ENCODE measurements at regions not wholly inside any gene's neighbourhood (a gene's known extent, or its start where the extent isn't known, plus 50 kb on each side); places are given as distances from the start of the nearest gene placed in this dataset.

- no peaks in the 10 kb centered on the region for H3K27me3 ChIP-seq
- H3K36me3 ChIP-seq: no peaks in the 10 kb centered on the region
- DNase-seq (ENCODE audit: low spot score in 2 of 2): no peak
- TF ChIP-seq, protein P1, sequence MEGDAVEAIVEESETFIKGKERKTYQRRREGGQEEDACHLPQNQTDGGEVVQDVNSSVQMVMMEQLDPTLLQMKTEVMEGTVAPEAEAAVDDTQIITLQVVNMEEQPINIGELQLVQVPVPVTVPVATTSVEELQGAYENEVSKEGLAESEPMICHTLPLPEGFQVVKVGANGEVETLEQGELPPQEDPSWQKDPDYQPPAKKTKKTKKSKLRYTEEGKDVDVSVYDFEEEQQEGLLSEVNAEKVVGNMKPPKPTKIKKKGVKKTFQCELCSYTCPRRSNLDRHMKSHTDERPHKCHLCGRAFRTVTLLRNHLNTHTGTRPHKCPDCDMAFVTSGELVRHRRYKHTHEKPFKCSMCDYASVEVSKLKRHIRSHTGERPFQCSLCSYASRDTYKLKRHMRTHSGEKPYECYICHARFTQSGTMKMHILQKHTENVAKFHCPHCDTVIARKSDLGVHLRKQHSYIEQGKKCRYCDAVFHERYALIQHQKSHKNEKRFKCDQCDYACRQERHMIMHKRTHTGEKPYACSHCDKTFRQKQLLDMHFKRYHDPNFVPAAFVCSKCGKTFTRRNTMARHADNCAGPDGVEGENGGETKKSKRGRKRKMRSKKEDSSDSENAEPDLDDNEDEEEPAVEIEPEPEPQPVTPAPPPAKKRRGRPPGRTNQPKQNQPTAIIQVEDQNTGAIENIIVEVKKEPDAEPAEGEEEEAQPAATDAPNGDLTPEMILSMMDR (IDR thresholded peaks at IDR 0.05): peak; percentile 29 to 53 (median 34)
- H3K27ac ChIP-seq: no peak overlapping the region
- H3K4me3 ChIP-seq: no peak overlapping the region
- H3K9me3 ChIP-seq: no peaks in the 10 kb centered on the region
- peaks cover 6 to 15% of the 10 kb centered on the region in 2 donors for H3K4me1 ChIP-seq
- intact Hi-C loops (cut with DNase I): no loop called here
These were observed 585.4 kb downstream of the SOX6 start for GRCh38 chr11:15770798-15771414.

DNA sequence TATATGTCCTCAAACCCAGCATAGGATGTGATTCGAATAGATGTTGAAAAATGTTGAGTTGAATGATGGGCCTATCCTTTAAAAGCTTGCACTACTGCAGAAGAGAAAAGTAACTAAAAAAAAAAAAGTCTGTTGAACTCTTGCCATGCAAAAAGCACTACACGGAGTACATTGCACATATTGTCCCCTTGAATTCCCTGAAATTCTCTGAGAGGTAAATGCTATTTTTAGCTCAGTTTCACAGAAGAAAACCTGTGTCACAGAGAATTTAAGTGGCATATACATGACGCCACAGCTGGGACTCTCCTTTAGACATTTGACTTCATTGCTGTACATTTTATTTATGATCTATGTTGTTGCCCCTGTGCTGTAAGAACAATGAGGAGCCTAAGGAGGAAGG is 583.8 kb downstream of the SOX6 start:
- TF ChIP-seq, protein P1 (IDR thresholded peaks at IDR 0.05): no peak
- DNase-seq (ENCODE audit: low spot score in 2 of 2): no peak
- H3K9me3 ChIP-seq: no peaks in the 10 kb centered on the region
- peaks cover 6 to 15% of the 10 kb centered on the region in 2 donors for H3K4me1 ChIP-seq
- no peaks in the 10 kb centered on the region for H3K36me3 ChIP-seq
- no peaks in the 10 kb centered on the region for H3K27me3 ChIP-seq
- intact Hi-C loops (cut with DNase I): no loop called here
- no peak overlapping the region for H3K27ac ChIP-seq
- no peak overlapping the region for H3K4me3 ChIP-seq

- Histone ChIP-seq H3K36me3 (no peaks in the 10 kb centered on the region), H3K4me3 (no peak overlapping the region), H3K27me3 (no peaks in the 10 kb centered on the region), H3K27ac (no peak overlapping the region), H3K4me1 (peaks cover 6 to 15% of the 10 kb centered on the region in 2 donors), H3K9me3 (no peaks in the 10 kb centered on the region)
- TF ChIP-seq, protein P1 (IDR thresholded peaks at IDR 0.05): no peak
- no peak for DNase-seq (ENCODE audit: low spot score in 2 of 2)
- intact Hi-C loops (cut with DNase I): no loop called here
These were observed 583.4 kb downstream of the SOX6 start for GRCh38 chr11:15772981-15773380.

DNA sequence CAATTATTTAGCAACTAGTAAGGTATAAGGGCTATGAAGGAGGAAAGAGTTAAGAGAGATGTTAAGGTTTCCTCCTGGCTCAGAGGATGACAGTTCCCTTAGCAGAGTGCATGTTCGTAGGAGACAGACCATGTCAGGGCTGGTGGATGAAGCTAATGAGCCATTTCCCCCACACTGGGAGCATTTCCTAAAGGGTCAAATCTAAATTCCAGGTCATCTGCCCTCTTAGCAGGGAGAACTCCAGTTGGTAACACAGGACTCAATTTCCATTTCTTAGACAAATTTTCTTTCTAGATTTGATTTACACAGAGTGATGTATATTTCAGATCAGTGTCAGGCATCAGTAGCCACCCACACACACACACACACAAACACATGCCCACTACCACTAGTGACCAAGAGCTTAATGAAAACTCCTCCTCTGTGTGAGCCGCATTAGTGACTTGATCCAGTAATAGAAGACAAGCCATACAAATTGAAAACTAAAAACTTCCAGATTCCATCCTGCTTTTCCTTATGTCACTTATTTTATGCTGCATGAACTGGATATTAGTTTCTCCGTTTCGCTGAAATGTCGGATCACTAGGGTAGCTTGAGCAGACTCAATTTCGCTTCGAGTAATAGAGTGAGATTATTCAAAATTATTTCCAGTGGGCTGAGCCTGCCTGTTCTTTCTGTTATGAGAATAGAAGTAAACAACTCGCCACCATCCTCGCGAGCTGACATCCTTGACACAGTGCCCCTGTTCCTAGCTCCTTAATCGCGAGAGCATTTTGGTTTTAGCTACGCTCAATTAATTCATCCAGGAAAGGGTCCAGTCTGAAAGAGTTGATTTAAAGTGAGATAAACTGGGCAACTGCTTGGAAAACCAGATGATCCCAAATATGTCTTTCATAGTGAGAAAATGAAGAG is 582.6 kb downstream of the SOX6 start:
- Histone ChIP-seq H3K36me3 (no peaks in the 10 kb centered on the region), H3K9me3 (no peaks in the 10 kb centered on the region), H3K27ac (no peak overlapping the region), H3K4me3 (no peak overlapping the region), H3K4me1 (peaks cover 6 to 15% of the 10 kb centered on the region in 2 donors), H3K27me3 (no peaks in the 10 kb centered on the region)
- DNase-seq (ENCODE audit: low spot score in 2 of 2): no peak
- intact Hi-C loops (cut with DNase I): no loop called here
- TF ChIP-seq, protein P1 (IDR thresholded peaks at IDR 0.05): no peak

- Histone ChIP-seq H3K27ac (peak overlapping the region; percentile 34 to 62), H3K4me1 (peaks cover 6 to 15% of the 10 kb centered on the region in 2 donors), H3K4me3 (no peak overlapping the region), H3K36me3 (no peaks in the 10 kb centered on the region), H3K27me3 (no peaks in the 10 kb centered on the region), H3K9me3 (no peaks in the 10 kb centered on the region)
- TF ChIP-seq, protein P1 (IDR thresholded peaks at IDR 0.05): no peak
- DNase-seq (ENCODE audit: low spot score in 2 of 2): no peak
- intact Hi-C loops (cut with DNase I): no loop called here
These were observed 581.9 kb downstream of the SOX6 start for GRCh38 chr11:15774388-15774939.

Measured in ascending aorta (tissue), 2 donors.